GM12891 (cell line): ENCODE measurements at regions not wholly inside any gene's neighbourhood (a gene's known extent, or its start where the extent isn't known, plus 50 kb on each side); places are given as distances from the start of the nearest gene placed in this dataset.

ENCODE experiments used
- PAX5 ChIP-seq: IDR thresholded peaks from 2 replicates; pipeline ENCODE4 v1.6.1; 2011; ENCODE audit warnings: low read length, moderate library complexity, mild to moderate bottlenecking; ENCODE audit not compliant: insufficient read depth, severe bottlenecking
- POLR2A ChIP-seq: IDR thresholded peaks from 2 replicates; pipeline ENCODE4 v1.6.1; 2011; ENCODE audit warnings: low read depth, low read length, control low read depth
- POLR2AphosphoS5 ChIP-seq: IDR thresholded peaks from 2 replicates; pipeline ENCODE4 v1.6.1; 2011; ENCODE audit warnings: low read depth, low read length, control low read depth
- POU2F2 ChIP-seq: IDR thresholded peaks from 2 replicates; pipeline ENCODE4 v1.6.1; 2011; ENCODE audit warnings: low read depth, mild to moderate bottlenecking, control low read depth, low read length, moderate library complexity
- SPI1 ChIP-seq: IDR thresholded peaks from 2 replicates; pipeline ENCODE4 v1.6.1; 2011; ENCODE audit warnings: low read depth, low read length, control low read depth
- TAF1 ChIP-seq: IDR thresholded peaks from 2 replicates; pipeline ENCODE4 v1.6.1; 2011; ENCODE audit warnings: low read depth, low read length, control low read depth

GRCh38 chr10:65234261-65234660 is 1691.6 kb upstream of the LRRTM3 start:
- TF ChIP-seq POLR2A, result no peak
- no peak for TF ChIP-seq TAF1
- no peak for TF ChIP-seq POLR2AphosphoS5
- no peak for TF ChIP-seq SPI1
- no peak for TF ChIP-seq POU2F2
- TF ChIP-seq PAX5, result no peak
